ENCODE measurements at regions not wholly inside any gene's neighbourhood (a gene's known extent, or its start where the extent isn't known, plus 50 kb on each side); places are given as distances from the start of the nearest gene placed in this dataset.
"Not testable (repeated sequence)": the region's sequence is repeated elsewhere in the genome, so short reads cannot be mapped to it uniquely, and the experiment has no call there.

- DNase-seq (ENCODE audit: low spot score), result not testable (repeated sequence)
These were observed 3964.9 kb upstream of the TPTE start for GRCh38 chr21:6556516-6556915.

GRCh38 chr21:6557415-6557814, 3964.0 kb upstream of the TPTE start:
- not testable (repeated sequence) for DNase-seq (ENCODE audit: low spot score)

- DNase-seq (ENCODE audit: low spot score), result not testable (repeated sequence)
These were observed 3960.2 kb upstream of the TPTE start for GRCh38 chr21:6561168-6561567.

- DNase-seq (ENCODE audit: low spot score), result not testable (repeated sequence)
These were observed 3959.8 kb upstream of the TPTE start for GRCh38 chr21:6561578-6561977.

GRCh38 chr21:6564543-6565166, 3956.7 kb upstream of the TPTE start:
- DNase-seq (ENCODE audit: low spot score), result not testable (repeated sequence)

- DNase-seq (ENCODE audit: low spot score), result peak; percentile 10
These were observed 3955.9 kb upstream of the TPTE start for GRCh38 chr21:6565190-6566094.

- DNase-seq (ENCODE audit: low spot score), result not testable (repeated sequence)
These were observed 3953.8 kb upstream of the TPTE start for GRCh38 chr21:6567542-6567941.

GRCh38 chr21:6569152-6569551, 3952.2 kb upstream of the TPTE start:
- DNase-seq (ENCODE audit: low spot score), result not testable (repeated sequence)

- DNase-seq (ENCODE audit: low spot score), result not testable (repeated sequence)
These were observed 3951.6 kb upstream of the TPTE start for GRCh38 chr21:6569587-6570392.

- not testable (repeated sequence) for DNase-seq (ENCODE audit: low spot score)
These were observed 3950.5 kb upstream of the TPTE start for GRCh38 chr21:6570700-6571368.

GRCh38 chr21:6573576-6573975, 3947.8 kb upstream of the TPTE start:
- not testable (repeated sequence) for DNase-seq (ENCODE audit: low spot score)

GRCh38 chr21:6579801-6580200, 3941.6 kb upstream of the TPTE start:
- not testable (repeated sequence) for DNase-seq (ENCODE audit: low spot score)
